SHP77 (cell line): ENCODE measurements at regions not wholly inside any gene's neighbourhood (a gene's known extent, or its start where the extent isn't known, plus 50 kb on each side); places are given as distances from the start of the nearest gene placed in this dataset.

Experiments
- DNase-seq, 2 experiments: peaks; one replicate each; lab custom pipeline; 2025; lab: John Stamatoyannopoulos, UW

- no peak for DNase-seq
Observed at GRCh38 chr2:122219504-122219903, 464.1 kb downstream of the TSN start.

GRCh38 chr2:122221665-122222064 lies 466.2 kb downstream of the TSN start:
- DNase-seq, result no peak

- DNase-seq, result no peak
Observed at GRCh38 chr2:122231296-122231695, 475.8 kb downstream of the TSN start.

GRCh38 chr2:122233372-122233771 lies 477.9 kb downstream of the TSN start:
- DNase-seq, result no peak

- DNase-seq, result no peak
Observed at GRCh38 chr2:122236152-122236874, 480.9 kb downstream of the TSN start.

- DNase-seq, result no peak
Observed at GRCh38 chr2:122236925-122237324, 481.5 kb downstream of the TSN start.

GRCh38 chr2:122237450-122237849 lies 482.0 kb downstream of the TSN start:
- DNase-seq, result no peak

GRCh38 chr2:122238006-122238559 lies 482.6 kb downstream of the TSN start:
- DNase-seq, result no peak

GRCh38 chr2:122239440-122239839 lies 484.0 kb downstream of the TSN start:
- no peak for DNase-seq

GRCh38 chr2:122244598-122245229 lies 489.3 kb downstream of the TSN start:
- no peak for DNase-seq

- DNase-seq, result no peak
Observed at GRCh38 chr2:122249673-122250072, 494.2 kb downstream of the TSN start.

GRCh38 chr2:122251158-122251557 lies 495.7 kb downstream of the TSN start:
- no peak for DNase-seq

- no peak for DNase-seq
Observed at GRCh38 chr2:122251566-122251965, 496.1 kb downstream of the TSN start.

- no peak for DNase-seq
Observed at GRCh38 chr2:122255924-122256323, 500.5 kb downstream of the TSN start.

- DNase-seq, result no peak
Observed at GRCh38 chr2:122261911-122262310, 506.5 kb downstream of the TSN start.

GRCh38 chr2:122263746-122264145 lies 508.3 kb downstream of the TSN start:
- DNase-seq, result no peak

- DNase-seq, result no peak
Observed at GRCh38 chr2:122266636-122267035, 511.2 kb downstream of the TSN start.

GRCh38 chr2:122267947-122268346 lies 512.5 kb downstream of the TSN start:
- DNase-seq, result no peak

GRCh38 chr2:122273785-122274419 lies 518.5 kb downstream of the TSN start:
- no peak for DNase-seq

- DNase-seq, result no peak
Observed at GRCh38 chr2:122277956-122278355, 522.5 kb downstream of the TSN start.

GRCh38 chr2:122300758-122301157 lies 545.3 kb downstream of the TSN start:
- no peak for DNase-seq

- DNase-seq, result no peak
Observed at GRCh38 chr2:122307763-122308162, 552.3 kb downstream of the TSN start.

GRCh38 chr2:122315306-122315705 lies 559.9 kb downstream of the TSN start:
- no peak for DNase-seq
